ENCODE measurements at regions not wholly inside any gene's neighbourhood (a gene's known extent, or its start where the extent isn't known, plus 50 kb on each side); places are given as distances from the start of the nearest gene placed in this dataset.
"Not testable (repeated sequence)": the region's sequence is repeated elsewhere in the genome, so short reads cannot be mapped to it uniquely, and the experiment has no call there.

DNA sequence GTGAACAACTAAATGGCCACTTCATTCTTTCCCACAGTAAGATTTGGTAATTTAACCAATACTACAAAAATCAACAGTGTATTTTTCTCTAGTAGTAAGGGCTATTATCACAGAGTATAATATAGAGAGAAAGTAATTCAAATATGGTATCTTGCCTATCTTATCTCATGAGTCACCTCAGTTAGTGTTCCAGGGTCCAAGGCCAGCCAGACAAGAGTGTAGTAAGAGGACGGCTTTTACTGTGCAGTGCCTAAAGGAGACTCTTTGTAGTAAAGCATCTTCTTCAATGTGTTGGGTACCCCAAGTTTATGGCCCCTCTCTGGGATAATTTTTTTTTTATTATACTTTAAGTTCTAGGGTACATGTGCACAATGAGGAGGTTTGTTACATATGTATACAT lies 607.4 kb downstream of the PKHD1 start:
- DNase-seq (ENCODE audit: low spot score) = no peak

DNA sequence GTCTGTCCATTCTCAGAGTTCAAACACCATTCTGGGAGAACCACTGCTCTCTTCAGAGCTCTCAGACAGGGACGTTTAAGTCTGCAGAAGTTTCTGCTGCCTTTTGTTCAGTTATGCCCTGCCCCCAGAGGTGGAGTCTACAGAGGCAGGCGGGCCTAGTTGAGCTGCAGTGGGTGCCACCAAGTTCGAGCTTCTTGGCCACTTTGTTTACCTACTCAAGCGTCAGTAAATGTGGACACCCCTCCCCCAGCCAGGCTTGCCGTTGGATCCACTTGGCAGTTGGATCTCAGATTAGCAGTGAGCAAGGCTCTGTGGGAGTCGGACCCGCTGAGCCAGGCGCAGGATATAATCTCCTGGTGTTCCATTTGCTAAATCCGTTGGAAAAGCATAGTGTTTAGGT lies 601.5 kb downstream of the PKHD1 start:
- not testable (repeated sequence) for DNase-seq (ENCODE audit: low spot score)

DNA sequence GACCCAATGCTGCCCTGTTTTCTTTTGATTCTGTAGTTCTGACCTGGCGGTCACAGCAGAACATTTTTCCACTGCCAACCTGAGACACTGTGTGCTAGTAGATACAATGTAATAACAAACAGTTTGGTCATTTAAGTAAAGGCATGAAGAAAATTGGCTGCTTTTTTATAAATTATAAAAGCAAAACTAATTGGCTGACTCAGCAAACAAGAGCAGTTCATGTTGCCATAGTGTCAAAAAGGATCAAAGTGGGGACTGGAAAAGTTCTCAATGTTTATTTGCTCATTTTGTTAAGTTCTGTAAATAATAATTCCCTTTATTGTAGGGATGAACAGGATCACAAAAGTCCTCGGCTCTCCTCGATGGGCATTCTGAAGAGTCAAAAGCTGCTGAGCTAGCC lies 599.5 kb downstream of the PKHD1 start:
- no peak for DNase-seq (ENCODE audit: low spot score)

DNA sequence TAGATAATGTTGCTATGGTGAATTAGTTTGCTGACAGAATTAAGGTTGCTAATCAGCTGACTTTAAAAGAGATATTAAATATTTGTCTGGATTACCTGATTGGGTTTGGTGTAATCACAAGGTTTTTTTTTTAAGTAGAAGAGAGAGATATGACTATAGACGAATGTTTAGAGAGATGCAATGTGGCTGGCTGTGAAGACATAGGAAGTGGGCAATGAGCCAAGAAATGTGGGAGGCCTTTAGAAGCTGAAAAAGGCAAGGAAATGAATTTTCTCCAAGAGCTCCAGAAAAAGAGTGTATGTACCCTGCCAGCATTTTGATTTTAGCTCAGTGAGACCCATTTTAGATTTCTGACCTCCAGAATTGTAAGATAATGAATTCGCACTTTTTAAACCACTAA lies 598.3 kb downstream of the PKHD1 start:
- no peak for DNase-seq (ENCODE audit: low spot score)

GRCh38 chr6:51490101-51490500 lies 597.3 kb downstream of the PKHD1 start:
- DNase-seq (ENCODE audit: low spot score) = no peak

GRCh38 chr6:51494342-51494741 lies 593.1 kb downstream of the PKHD1 start:
- DNase-seq (ENCODE audit: low spot score) = no peak

GRCh38 chr6:51495096-51495495 lies 592.3 kb downstream of the PKHD1 start:
- peak; percentile 51 for DNase-seq (ENCODE audit: low spot score)

DNA sequence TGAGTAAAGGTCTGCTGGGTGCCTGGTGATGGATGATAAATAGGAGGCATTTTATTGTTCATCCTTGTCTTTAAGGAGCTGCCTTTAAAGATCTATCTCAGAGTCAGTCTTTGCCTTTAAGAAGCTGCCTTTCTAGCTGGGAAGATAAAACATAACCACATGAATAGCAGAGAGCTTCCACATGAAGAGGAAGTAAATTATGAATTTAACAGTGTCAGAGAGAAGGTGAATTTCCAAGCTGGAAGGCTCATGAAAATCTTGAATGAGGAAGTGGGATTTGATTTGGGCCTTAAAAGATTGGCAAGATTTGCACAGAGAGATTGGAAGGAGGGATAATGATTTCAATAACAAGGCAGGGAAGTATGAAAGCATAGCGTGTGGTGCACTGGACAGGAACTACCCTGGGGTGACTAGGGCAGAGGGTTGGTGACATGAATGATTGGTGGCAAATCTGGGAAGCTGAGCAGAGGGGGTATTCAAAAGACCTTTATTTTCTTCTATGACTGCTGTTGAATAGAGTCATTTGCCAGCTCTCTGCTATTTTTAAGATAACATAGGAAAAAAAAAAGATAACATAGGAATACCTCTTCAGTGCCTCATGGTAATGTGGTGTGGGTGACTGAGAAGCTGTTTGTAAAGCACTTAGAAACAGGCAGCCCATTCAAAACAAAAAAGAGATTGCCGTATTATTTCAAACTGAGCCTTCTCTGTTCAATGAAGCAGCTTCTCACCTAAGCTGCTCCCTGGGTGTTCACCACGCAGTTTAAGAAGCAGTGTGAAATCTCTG lies 591.6 kb downstream of the PKHD1 start:
- DNase-seq (ENCODE audit: low spot score) = peak; percentile 63

DNA sequence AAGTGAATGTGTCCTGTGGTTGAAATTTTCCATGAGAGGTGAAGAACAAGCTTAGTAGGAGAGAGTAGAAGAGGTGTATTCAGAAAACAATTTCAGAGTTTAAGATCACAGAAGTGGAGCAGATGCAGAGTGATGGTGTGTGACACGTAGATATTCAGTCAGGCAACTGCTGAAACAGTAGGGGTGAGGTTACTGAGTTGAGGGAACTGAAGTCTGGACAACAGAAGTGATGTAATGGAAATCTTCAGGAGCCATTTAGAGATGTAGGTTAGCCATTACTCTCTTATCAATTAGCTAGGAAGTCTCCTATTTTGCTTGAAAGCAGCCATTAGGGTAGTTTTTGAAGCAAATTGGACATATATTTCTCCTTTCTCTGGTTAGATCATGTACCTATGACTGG lies 584.4 kb downstream of the PKHD1 start:
- DNase-seq (ENCODE audit: low spot score) = no peak

GRCh38 chr6:51505434-51505833 lies 582.0 kb downstream of the PKHD1 start:
- DNase-seq (ENCODE audit: low spot score) = no peak

DNA sequence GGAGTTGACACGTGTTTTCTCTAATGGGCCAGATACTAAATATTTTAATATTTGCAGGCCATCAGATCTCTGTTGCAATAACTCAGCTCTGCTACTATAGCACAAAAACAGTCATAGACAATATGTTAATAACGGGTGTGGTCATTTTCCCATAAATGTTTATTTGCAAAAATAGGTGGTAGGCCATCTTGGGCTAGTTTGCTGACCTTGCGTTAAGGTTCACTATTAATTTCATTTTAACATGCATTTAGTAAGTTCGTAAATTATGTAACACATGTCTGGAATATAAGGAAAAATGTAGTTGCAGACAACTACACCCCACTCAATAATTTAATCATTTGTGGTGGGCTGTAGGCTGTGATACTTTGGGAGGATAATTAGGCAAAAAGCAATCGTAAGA lies 577.8 kb downstream of the PKHD1 start:
- DNase-seq (ENCODE audit: low spot score) = no peak

DNA sequence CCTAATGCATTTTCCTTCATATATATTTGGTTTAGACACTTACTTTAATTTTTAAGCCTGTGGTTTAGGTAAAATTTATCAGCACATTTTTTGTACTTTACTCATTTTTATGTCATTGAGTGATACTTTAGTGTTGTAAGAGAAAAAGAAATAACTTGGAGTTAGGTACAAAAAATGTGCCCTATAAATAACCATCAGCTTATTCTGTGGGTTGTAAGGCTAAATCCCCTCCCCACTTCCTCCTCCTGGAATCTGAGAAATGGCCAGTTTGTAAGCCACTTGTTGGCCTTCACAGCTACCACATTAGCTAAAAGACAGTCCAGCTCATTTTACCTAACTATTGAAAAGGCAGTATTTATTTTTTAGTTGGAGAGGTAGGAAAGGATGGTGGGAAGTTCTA lies 576.3 kb downstream of the PKHD1 start:
- DNase-seq (ENCODE audit: low spot score) = no peak

GRCh38 chr6:51513891-51514747 lies 573.3 kb downstream of the PKHD1 start:
- peak; percentile 13 for DNase-seq (ENCODE audit: low spot score)

- peak; percentile 68 for DNase-seq (ENCODE audit: low spot score)
Observed at GRCh38 chr6:51514748-51515402, 572.5 kb downstream of the PKHD1 start.

GRCh38 chr6:51526049-51526448 lies 561.4 kb downstream of the PKHD1 start:
- DNase-seq (ENCODE audit: low spot score) = no peak

DNA sequence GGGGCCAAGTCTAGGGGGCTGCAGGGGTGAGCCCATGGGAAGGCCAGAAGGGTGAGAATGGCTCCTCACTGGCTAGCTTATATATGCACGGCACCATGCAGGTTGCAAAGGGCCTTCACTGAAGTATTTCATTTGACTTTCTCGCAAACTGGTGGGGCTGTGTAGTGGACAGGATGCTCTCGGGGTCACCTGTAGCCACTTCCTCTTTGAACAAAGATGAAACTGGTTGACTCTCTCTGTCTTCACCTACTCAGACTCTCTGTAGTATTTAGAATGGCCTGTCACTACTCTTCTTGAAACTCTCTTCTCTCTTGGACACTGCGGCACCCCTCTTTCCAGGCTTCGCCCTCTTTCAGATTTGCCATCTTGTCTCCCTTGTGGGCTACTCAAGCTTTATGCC lies 560.5 kb downstream of the PKHD1 start:
- no peak for DNase-seq (ENCODE audit: low spot score)

DNA sequence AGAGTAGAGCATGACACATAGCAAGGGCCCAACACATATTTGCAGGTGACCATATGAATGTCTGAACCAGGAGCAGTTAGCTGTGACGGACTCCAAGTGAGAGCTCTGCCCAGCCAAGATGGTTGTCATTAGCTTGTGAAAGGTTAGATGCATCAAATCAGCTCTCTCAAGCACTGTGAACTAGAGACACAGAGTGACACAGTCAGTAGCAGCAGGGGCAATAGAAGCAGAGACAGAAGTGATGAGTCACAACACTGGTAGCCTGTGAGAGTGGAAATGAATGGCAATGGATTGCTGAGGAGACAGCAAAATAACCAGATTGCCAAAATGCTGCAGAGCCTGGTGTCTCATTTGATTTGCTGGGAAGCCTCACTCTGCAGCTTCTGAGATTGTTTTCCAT lies 558.9 kb downstream of the PKHD1 start:
- DNase-seq (ENCODE audit: low spot score) = peak; percentile 16

GRCh38 chr6:51529240-51529639 lies 558.2 kb downstream of the PKHD1 start:
- DNase-seq (ENCODE audit: low spot score) = no peak

GRCh38 chr6:51531623-51532022 lies 555.8 kb downstream of the PKHD1 start:
- DNase-seq (ENCODE audit: low spot score) = no peak

GRCh38 chr6:51533962-51534361 lies 553.5 kb downstream of the PKHD1 start:
- no peak for DNase-seq (ENCODE audit: low spot score)

GRCh38 chr6:51535327-51535726 lies 552.1 kb downstream of the PKHD1 start:
- DNase-seq (ENCODE audit: low spot score) = no peak

DNA sequence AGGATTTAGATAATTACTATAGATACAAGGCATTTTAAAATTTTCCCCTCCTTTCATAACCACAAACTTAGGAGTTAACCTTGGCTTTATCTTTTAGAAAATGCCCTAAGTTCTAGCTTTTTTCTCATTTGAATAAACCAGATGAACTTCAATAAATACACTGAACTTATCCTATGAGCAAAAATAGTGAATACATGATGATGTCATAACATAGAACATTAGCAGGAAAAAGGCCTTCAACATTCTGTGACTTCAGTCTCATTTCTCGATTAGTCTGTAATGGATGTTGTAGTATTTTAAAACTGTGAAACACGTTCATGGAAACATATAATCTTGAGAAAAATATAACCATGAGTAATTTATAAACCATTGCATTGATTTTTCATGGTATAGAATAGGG lies 550.7 kb downstream of the PKHD1 start:
- DNase-seq (ENCODE audit: low spot score) = no peak

DNA sequence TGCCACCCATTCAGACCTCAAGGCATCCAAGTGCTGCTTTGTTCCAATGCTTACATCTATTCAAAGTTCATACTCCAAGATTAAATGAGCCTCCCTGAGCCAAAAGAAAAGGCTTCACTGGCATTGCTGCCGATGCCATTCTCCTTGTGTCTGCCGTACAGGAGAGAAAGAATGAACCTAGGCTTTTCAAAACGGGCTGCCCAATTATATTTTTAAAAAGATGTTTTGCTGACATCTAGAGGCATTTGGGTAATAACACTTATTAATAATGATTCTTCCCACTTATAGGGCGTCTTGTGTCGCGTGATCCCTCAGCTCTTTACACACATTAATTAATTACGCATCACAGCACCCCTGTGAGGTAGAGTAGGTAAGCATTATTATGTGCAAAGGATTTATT lies 545.6 kb downstream of the PKHD1 start:
- DNase-seq (ENCODE audit: low spot score) = peak; percentile 63
